ENCODE measurements at regions not wholly inside any gene's neighbourhood (a gene's known extent, or its start where the extent isn't known, plus 50 kb on each side); places are given as distances from the start of the nearest gene placed in this dataset.

- TF ChIP-seq GLIS3 (CRISPR knock-in tag; IDR thresholded peaks at IDR 0.05) (no peak), PATZ1 (CRISPR knock-in tag; IDR thresholded peaks at IDR 0.05; ENCODE audit: borderline replicate concordance) (no peak), CREB5 (CRISPR knock-in tag; IDR thresholded peaks at IDR 0.05; ENCODE audit: low read depth) (no peak), ESRRG (CRISPR knock-in tag; IDR thresholded peaks at IDR 0.05) (no peak), ZNF8 (CRISPR knock-in tag; IDR thresholded peaks at IDR 0.05) (no peak), ZFP30 (CRISPR knock-in tag; IDR thresholded peaks at IDR 0.05) (no peak), ZFP3 (CRISPR knock-in tag; IDR thresholded peaks at IDR 0.05) (no peak), SNAI2 (CRISPR knock-in tag; IDR thresholded peaks at IDR 0.05) (no peak)
Observed at GRCh38 chr19:32231020-32231419, 114.4 kb upstream of the ZNF507 start.
